GM12891 (cell line): ENCODE measurements at regions not wholly inside any gene's neighbourhood (a gene's known extent, or its start where the extent isn't known, plus 50 kb on each side); places are given as distances from the start of the nearest gene placed in this dataset.
"Not testable (repeated sequence)": the region's sequence is repeated elsewhere in the genome, so short reads cannot be mapped to it uniquely, and the experiment has no call there.

Experiments used
- DNase-seq: peaks from one replicate; pipeline ENCODE4 v3.0.0; 2011; ENCODE audit warnings: low spot score; ENCODE audit not compliant: insufficient read length
- FAIRE-seq: peaks from 2 replicates; lab custom pipeline; 2011; peaks lifted over from hg19 to GRCh38; lab: Jason Lieb, UNC
- PAX5 ChIP-seq: IDR thresholded peaks from 2 replicates; pipeline ENCODE4 v1.6.1; 2011; ENCODE audit warnings: low read length, moderate library complexity, mild to moderate bottlenecking; ENCODE audit not compliant: insufficient read depth, severe bottlenecking
- POLR2A ChIP-seq: IDR thresholded peaks from 2 replicates; pipeline ENCODE4 v1.6.1; 2011; ENCODE audit warnings: low read depth, low read length, control low read depth
- POLR2AphosphoS5 ChIP-seq: IDR thresholded peaks from 2 replicates; pipeline ENCODE4 v1.6.1; 2011; ENCODE audit warnings: low read depth, low read length, control low read depth
- POU2F2 ChIP-seq: IDR thresholded peaks from 2 replicates; pipeline ENCODE4 v1.6.1; 2011; ENCODE audit warnings: low read depth, mild to moderate bottlenecking, control low read depth, low read length, moderate library complexity
- SPI1 ChIP-seq: IDR thresholded peaks from 2 replicates; pipeline ENCODE4 v1.6.1; 2011; ENCODE audit warnings: low read depth, low read length, control low read depth
- TAF1 ChIP-seq: IDR thresholded peaks from 2 replicates; pipeline ENCODE4 v1.6.1; 2011; ENCODE audit warnings: low read depth, low read length, control low read depth

DNA sequence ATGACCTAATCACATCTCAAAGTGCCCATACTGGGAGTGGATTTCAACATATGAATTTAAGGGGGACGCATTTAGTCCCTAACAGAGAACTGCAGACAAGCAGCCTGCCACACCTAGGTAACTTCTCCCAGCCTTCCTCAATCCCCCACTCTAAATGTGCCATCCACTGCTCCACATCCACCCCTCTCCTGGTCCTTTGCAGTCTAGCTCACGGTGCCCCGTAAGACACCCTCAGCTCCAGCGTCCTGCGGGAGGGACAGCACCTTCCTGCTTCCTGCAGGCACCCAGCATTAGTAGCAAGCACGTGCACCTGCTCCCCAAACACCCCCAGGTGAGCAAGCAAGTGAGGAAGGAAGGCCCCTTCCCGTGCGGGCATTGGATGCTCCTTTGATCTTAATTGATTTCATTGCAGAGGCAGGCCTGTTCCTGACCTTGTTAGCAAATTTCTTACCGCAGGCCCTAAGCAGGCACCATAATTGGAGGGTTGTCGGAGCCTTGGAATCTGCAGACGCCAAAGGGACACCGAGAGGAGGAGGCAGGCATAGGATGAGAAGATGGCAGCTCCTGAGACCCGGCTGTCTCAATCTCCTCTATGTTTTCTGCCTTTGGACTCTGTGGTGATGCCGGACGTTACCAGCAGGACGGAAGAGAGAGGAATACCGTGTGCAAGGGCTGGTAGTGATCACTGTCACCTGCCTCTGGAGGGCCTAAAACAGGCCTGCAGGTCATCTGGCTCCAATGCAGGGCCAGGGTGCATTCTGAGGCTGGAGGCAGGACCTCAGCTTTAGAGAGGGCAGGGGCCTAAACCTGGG, 75.8 kb upstream of the CHST15 start:
- no peak for DNase-seq
- TF ChIP-seq TAF1 (no peak), POU2F2 (no peak), SPI1 (no peak), POLR2A (no peak), POLR2AphosphoS5 (no peak)
- no peak for FAIRE-seq

- TF ChIP-seq POLR2A (no peak), POLR2AphosphoS5 (no peak), TAF1 (no peak), PAX5 (no peak), POU2F2 (no peak), SPI1 (no peak)
- no peak for FAIRE-seq
Measured at GRCh38 chr10:124168581-124168980, 75.2 kb upstream of the CHST15 start.

DNA sequence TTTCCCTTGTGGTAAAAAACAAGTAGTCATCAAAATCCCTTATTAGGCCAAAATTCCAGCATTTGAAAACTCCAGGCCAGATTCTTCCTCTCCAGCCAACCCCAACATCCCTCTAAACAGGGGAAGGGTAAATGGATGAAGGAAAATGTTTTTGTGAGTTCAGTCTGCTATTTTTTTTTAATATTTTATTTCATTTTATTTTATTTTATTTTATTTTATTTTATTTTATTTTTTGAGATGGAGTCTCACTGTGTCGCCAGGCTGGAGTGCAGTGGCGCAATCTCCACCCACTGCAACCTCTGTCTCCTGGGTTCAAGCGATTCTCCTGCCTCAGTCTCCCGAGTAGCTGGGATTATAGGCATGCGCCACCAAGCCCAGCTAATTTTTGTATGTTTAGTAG, 74.5 kb upstream of the CHST15 start:
- DNase-seq, FAIRE-seq: not testable (repeated sequence)

More at GRCh38 chr10:124168581-124168980, 75.2 kb upstream of the CHST15 start:
- DNase-seq = no peak

DNA sequence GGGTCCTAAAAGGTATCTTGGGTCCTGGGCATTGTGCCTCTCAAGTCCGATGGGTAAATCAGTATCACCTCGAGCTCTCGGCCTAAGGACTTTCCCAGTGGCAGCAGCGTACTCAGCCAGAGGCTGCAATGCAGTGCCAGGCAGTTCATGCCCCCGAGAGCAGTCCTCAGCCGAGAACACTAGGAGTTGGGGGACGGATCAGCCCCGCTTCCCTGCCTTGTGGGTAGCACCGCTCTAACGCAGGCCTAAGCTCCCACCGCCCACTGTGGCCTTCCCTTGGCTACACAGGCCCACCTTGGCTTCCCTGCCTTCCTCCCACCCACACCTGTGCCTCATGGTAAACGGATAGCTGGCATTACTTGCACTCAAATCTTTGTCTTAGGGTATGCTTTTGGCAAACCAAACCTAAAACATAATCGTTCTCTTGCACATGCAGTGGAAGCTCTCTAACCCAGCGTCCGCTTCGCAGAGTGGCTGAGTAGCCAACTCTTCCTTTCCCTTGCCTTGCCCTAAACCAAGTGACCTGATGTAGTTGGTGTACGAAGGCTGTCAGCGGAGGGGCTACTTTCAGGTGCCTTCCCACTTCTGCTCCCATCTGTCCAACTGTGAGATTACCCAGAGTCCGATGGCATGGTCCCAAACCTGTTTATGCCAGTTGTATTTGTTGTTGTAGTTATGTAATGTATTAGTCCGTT, 73.2 kb upstream of the CHST15 start:
- TF ChIP-seq PAX5 = no peak
- no peak for TF ChIP-seq POU2F2
- TF ChIP-seq POLR2AphosphoS5 = no peak
- no peak for TF ChIP-seq POLR2A
- TF ChIP-seq SPI1 = no peak
- no peak for TF ChIP-seq TAF1

GRCh38 chr10:124165827-124166226, 72.4 kb upstream of the CHST15 start:
- no peak for FAIRE-seq
- no peak for TF ChIP-seq POLR2A
- TF ChIP-seq SPI1 = no peak
- TF ChIP-seq TAF1 = no peak
- TF ChIP-seq POLR2AphosphoS5 = no peak
- TF ChIP-seq PAX5 = no peak
- no peak for TF ChIP-seq POU2F2
- no peak for DNase-seq

More for the DNA sequence above, 73.2 kb upstream of the CHST15 start:
- FAIRE-seq (no peak), DNase-seq (no peak)

GRCh38 chr10:124165311-124165710, 71.9 kb upstream of the CHST15 start:
- TF ChIP-seq PAX5 (no peak), POLR2AphosphoS5 (no peak), POU2F2 (no peak), TAF1 (no peak)
- FAIRE-seq (no peak), DNase-seq (no peak)

DNA sequence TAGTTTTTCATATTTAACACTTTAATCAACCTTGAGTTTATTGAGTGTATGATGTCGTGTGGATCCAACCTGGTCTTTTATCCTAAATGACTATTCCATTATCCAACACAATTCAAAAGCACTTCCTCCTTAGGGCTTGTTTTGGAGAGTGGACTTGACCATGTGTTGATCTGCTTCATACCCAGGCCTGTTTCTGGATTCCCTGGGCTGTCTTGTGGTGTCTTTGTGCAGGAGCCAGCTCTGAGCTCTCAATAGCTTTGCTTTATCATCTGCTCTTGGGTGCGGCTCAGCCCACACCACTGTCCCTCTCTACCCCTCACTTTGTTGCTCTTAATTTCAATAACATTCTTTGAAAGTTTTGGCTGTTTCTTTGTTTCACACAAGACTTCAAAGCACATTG, 70.9 kb upstream of the CHST15 start:
- no peak for TF ChIP-seq SPI1
- TF ChIP-seq POLR2A = no peak
- TF ChIP-seq POU2F2 = no peak
- TF ChIP-seq PAX5 = no peak
- TF ChIP-seq TAF1 = no peak
- TF ChIP-seq POLR2AphosphoS5 = no peak
- DNase-seq (no peak), FAIRE-seq (no peak)

DNA sequence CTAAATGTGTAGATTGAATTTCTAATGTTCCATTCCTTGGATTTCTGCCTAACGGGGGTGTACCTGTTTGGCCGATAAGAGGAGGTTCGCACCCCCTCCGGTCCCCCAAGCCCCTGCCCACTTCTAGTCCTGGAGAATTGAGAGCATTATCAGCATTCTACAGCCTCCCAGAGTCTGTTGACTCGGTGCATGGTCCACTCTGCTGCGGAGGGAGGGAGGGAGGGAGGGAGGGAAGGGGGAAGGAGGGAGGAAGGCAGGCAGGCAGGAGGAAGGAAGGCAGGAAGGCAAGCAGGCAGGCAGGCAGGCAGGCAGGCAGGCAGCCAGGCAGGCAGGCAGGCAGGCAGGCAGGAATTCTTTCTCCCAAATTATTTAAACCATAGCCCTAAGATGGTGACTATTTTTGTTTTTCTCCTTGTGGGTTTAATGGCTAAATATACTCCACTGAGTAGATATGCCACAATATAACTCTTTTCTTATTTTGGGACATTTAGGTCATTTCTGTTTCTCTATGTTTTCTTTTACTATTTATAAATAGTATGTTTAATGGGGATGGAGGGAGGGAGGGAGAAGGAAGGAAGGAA, 69.5 kb upstream of the CHST15 start:
- no peak for DNase-seq
- no peak for FAIRE-seq
- TF ChIP-seq PAX5 (no peak), POU2F2 (no peak), POLR2AphosphoS5 (no peak), POLR2A (no peak), TAF1 (no peak), SPI1 (no peak)

GRCh38 chr10:124162136-124162535, 68.7 kb upstream of the CHST15 start:
- no peak for DNase-seq
- no peak for FAIRE-seq
- TF ChIP-seq TAF1 (no peak), POLR2A (no peak), POU2F2 (no peak), SPI1 (no peak), POLR2AphosphoS5 (no peak), PAX5 (no peak)

DNA sequence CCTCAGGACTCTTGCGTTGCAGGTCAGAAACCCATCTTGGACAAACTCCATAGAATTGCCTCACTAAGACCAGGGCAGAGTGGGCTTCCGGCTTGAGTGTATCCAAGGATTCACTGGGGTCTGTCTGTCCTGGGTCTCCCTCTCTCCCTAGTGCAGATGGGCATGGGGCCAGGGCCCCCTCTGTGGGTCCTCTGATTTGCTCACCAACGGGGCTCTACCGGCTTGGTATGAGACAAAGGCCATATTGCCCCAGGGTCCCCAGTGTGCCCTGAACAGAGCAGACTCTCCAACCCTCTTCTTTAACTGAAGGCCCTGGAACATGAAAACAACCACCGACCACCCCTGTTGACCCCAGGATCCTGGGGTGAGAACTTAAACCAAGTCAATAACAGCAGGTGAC, 68.2 kb upstream of the CHST15 start:
- FAIRE-seq (no peak), DNase-seq (no peak)
- TF ChIP-seq TAF1 (no peak), POLR2A (no peak), PAX5 (no peak), POLR2AphosphoS5 (no peak), POU2F2 (no peak), SPI1 (no peak)
